OCI-LY3 (cell line): ENCODE measurements at regions not wholly inside any gene's neighbourhood (a gene's known extent, or its start where the extent isn't known, plus 50 kb on each side); places are given as distances from the start of the nearest gene placed in this dataset.

Source experiments
- H2AFZ ChIP-seq: fragments of 200-600, 300-600 bp; shearing (Covaris generic); 2 replicates; pipeline ENCODE4 v1.6.0; 2014; ENCODE audit warnings: antibody characterized with exemption, low read depth, low read length
- H3K27ac ChIP-seq: fragments of 200-600, 300-600 bp; sonication (generic); 2 replicates; pipeline ENCODE4 v1.5.1; 2014; ENCODE audit warnings: mild to moderate bottlenecking, low read length, moderate library complexity, mixed read lengths
- H3K27me3 ChIP-seq: fragments of 200-600, 300-600 bp; sonication (generic); 2 replicates; pipeline ENCODE4 v1.6.1; 2014; ENCODE audit warnings: low read depth, low read length, mixed read lengths
- H3K36me3 ChIP-seq: fragments of 200-600, 300-600 bp; sonication (generic); replicated peaks from 2 replicates; pipeline ENCODE3; 2014; ENCODE audit warnings: low read depth, low read length, mixed read lengths
- H3K4me1 ChIP-seq: fragments of 300-600, 200-600 bp; sonication (generic); 2 replicates; pipeline ENCODE4 v1.6.1; 2014; ENCODE audit warnings: low read length, mixed read lengths
- H3K4me2 ChIP-seq: fragments of 200-600, 300-600 bp; sonication (generic); 2 replicates; pipeline ENCODE4 v1.6.1; 2014; ENCODE audit warnings: low read length, mixed read lengths
- H3K4me3 ChIP-seq: fragments of 300-600, 200-600 bp; sonication (generic); 2 replicates; pipeline ENCODE4 v1.5.1; 2014; ENCODE audit warnings: antibody characterized with exemption, mild to moderate bottlenecking, low read length, moderate library complexity
- H3K79me2 ChIP-seq: fragments of 300-600, 200-600 bp; shearing (Covaris generic); 2 replicates; pipeline ENCODE4 v1.6.1; 2014; ENCODE audit warnings: mild to moderate bottlenecking, low read length, mixed read lengths
- H3K9ac ChIP-seq: fragments of 300-600, 200-600 bp; shearing (Covaris generic); 2 replicates; pipeline ENCODE4 v1.6.0; 2014; ENCODE audit warnings: mild to moderate bottlenecking, low read length, moderate library complexity
- H3K9me3 ChIP-seq: fragments of 200-600, 300-600 bp; shearing (Covaris generic); 2 replicates; pipeline ENCODE4 v1.6.1; 2014; ENCODE audit warnings: low read length, mixed read lengths; ENCODE audit not compliant: insufficient read depth
- H4K20me1 ChIP-seq: fragments of 200-600, 300-600 bp; sonication (generic); 2 replicates; pipeline ENCODE4 v1.6.1; 2016; ENCODE audit warnings: low read length, mixed read lengths; ENCODE audit not compliant: insufficient read depth
- CTCF ChIP-seq: fragments of 200-600, 300-600 bp; sonication (generic); IDR thresholded peaks from 2 replicates; pipeline ENCODE4 v1.5.1; 2014; ENCODE audit warnings: antibody characterized with exemption, low read length, low read depth
- EZH2phosphoT487 ChIP-seq: fragments of 200-600 bp; shearing (Covaris generic); IDR thresholded peaks from 2 replicates; pipeline ENCODE4 v1.6.1; 2018; ENCODE audit warnings: antibody characterized with exemption, mixed run types, low read depth

GRCh38 chr2:67848551-67849285 is 214.1 kb downstream of the C1D start:
- no peak for TF ChIP-seq CTCF
- no peak for TF ChIP-seq EZH2phosphoT487
- Histone ChIP-seq H2AFZ (no peak overlapping the region), H3K36me3 (no peaks in the 10 kb centered on the region), H3K4me1 (no peaks in the 10 kb centered on the region), H3K9me3 (no peaks in the 10 kb centered on the region), H3K4me2 (no peak overlapping the region), H4K20me1 (no peaks in the 10 kb centered on the region), H3K4me3 (no peak overlapping the region), H3K9ac (no peak overlapping the region), H3K27ac (no peak overlapping the region), H3K79me2 (no peaks in the 10 kb centered on the region), H3K27me3 (peaks cover 13% of the 10 kb centered on the region)

- no peak overlapping the region for H3K4me3 ChIP-seq
Observed at GRCh38 chr2:67851016-67851415, 211.8 kb downstream of the C1D start.

GRCh38 chr2:67851956-67852824 is 210.6 kb downstream of the C1D start:
- Histone ChIP-seq H2AFZ (no peak overlapping the region), H3K27ac (no peak overlapping the region), H3K36me3 (no peaks in the 10 kb centered on the region), H3K4me1 (no peaks in the 10 kb centered on the region), H3K27me3 (no peaks in the 10 kb centered on the region; the same call in none of the 2 replicates), H3K9ac (no peak overlapping the region), H3K79me2 (no peaks in the 10 kb centered on the region), H3K4me2 (no peak overlapping the region), H3K9me3 (no peaks in the 10 kb centered on the region), H3K4me3 (no peak overlapping the region), H4K20me1 (no peaks in the 10 kb centered on the region)
- TF ChIP-seq EZH2phosphoT487 (no peak), CTCF (no peak)

More at GRCh38 chr2:67851016-67851415, 211.8 kb downstream of the C1D start:
- H4K20me1 ChIP-seq = no peaks in the 10 kb centered on the region
- H3K9me3 ChIP-seq = no peaks in the 10 kb centered on the region
- H3K9ac ChIP-seq = no peak overlapping the region
- no peak overlapping the region for H2AFZ ChIP-seq
- TF ChIP-seq CTCF (no peak), EZH2phosphoT487 (no peak)
- H3K36me3 ChIP-seq = no peaks in the 10 kb centered on the region
- no peak overlapping the region for H3K4me2 ChIP-seq
- no peak overlapping the region for H3K27ac ChIP-seq
- no peaks in the 10 kb centered on the region for H3K4me1 ChIP-seq
- H3K27me3 ChIP-seq = no peaks in the 10 kb centered on the region; the same call in none of the 2 replicates
- H3K79me2 ChIP-seq = no peaks in the 10 kb centered on the region

- peaks cover 13% of the 10 kb centered on the region for H3K27me3 ChIP-seq
- TF ChIP-seq EZH2phosphoT487 (no peak), CTCF (no peak)
- H3K4me2 ChIP-seq = no peak overlapping the region
- no peaks in the 10 kb centered on the region for H3K36me3 ChIP-seq
- H3K9me3 ChIP-seq = no peaks in the 10 kb centered on the region
- H3K9ac ChIP-seq = no peak overlapping the region
- H4K20me1 ChIP-seq = no peaks in the 10 kb centered on the region
- H3K4me1 ChIP-seq = no peaks in the 10 kb centered on the region
- no peak overlapping the region for H2AFZ ChIP-seq
- no peak overlapping the region for H3K4me3 ChIP-seq
- H3K27ac ChIP-seq = no peak overlapping the region
- H3K79me2 ChIP-seq = no peaks in the 10 kb centered on the region
Observed at GRCh38 chr2:67854103-67854743, 208.6 kb downstream of the C1D start.
